DOHH2 (cell line): ENCODE measurements at regions not wholly inside any gene's neighbourhood (a gene's known extent, or its start where the extent isn't known, plus 50 kb on each side); places are given as distances from the start of the nearest gene placed in this dataset.
"Not testable (repeated sequence)": the region's sequence is repeated elsewhere in the genome, so short reads cannot be mapped to it uniquely, and the experiment has no call there.

Experiments used
- H3F3A ChIP-seq: fragments of 200-600 bp; sonication (generic), shearing (Covaris generic); 2 replicates; pipeline ENCODE4 v1.6.0; 2016; ENCODE audit warnings: antibody characterized with exemption, mild to moderate bottlenecking; ENCODE audit not compliant: control insufficient read depth, insufficient read depth
- H3K27ac ChIP-seq: fragments of 200-600 bp; sonication (generic); 2 replicates; pipeline ENCODE4 v1.5.1; 2014; ENCODE audit warnings: low read depth, mild to moderate bottlenecking, low read length, moderate library complexity
- H3K27me3 ChIP-seq: fragments of 200-600 bp; sonication (generic); 2 replicates; pipeline ENCODE4 v1.6.1; 2014; ENCODE audit warnings: mild to moderate bottlenecking, low read length, mixed read lengths; ENCODE audit not compliant: control insufficient read depth
- H3K36me3 ChIP-seq: fragments of 200-600 bp; sonication (generic); 2 replicates; pipeline ENCODE4 v1.6.1; 2014; ENCODE audit warnings: mild to moderate bottlenecking, low read length, moderate library complexity, mixed read lengths; ENCODE audit not compliant: control insufficient read depth
- H3K4me1 ChIP-seq: fragments of 200-600 bp; sonication (generic); 2 replicates; pipeline ENCODE4 v1.6.1; 2014; ENCODE audit warnings: mild to moderate bottlenecking, low read length, mixed read lengths; ENCODE audit not compliant: control insufficient read depth
- H3K4me2 ChIP-seq: fragments of 200-600 bp; sonication (generic); 2 replicates; pipeline ENCODE4 v1.6.0; 2014; ENCODE audit warnings: mild to moderate bottlenecking, low read length, moderate library complexity
- H3K4me3 ChIP-seq: fragments of 200-600 bp; sonication (generic); 2 replicates; pipeline ENCODE4 v1.5.1; 2014; ENCODE audit warnings: mild to moderate bottlenecking, low read length, mixed read lengths
- H3K79me2 ChIP-seq: fragments of 200-600 bp; sonication (generic); 2 replicates; pipeline ENCODE4 v1.6.1; 2014; ENCODE audit warnings: mild to moderate bottlenecking, low read length, mixed read lengths; ENCODE audit not compliant: control insufficient read depth
- H3K9me2 ChIP-seq: fragments of 200-600 bp; sonication (generic); replicated peaks from 2 replicates; pipeline ENCODE4 v1.6.1; 2014; ENCODE audit warnings: mild to moderate bottlenecking, low read length, mixed read lengths; ENCODE audit not compliant: control insufficient read depth
- H3K9me3 ChIP-seq: fragments of 200-600 bp; sonication (generic); 2 replicates; pipeline ENCODE4 v1.6.1; 2014; ENCODE audit warnings: antibody characterized with exemption, low read length, mixed read lengths; ENCODE audit not compliant: control insufficient read depth, insufficient read depth
- H4K20me1 ChIP-seq: fragments of 200-600 bp; sonication (generic); 2 replicates; pipeline ENCODE4 v1.6.0; 2014; ENCODE audit warnings: low read depth, mild to moderate bottlenecking, antibody characterized with exemption, low read length, moderate library complexity; ENCODE audit not compliant: control insufficient read depth, insufficient read depth
- EZH2phosphoT487 ChIP-seq: fragments of 200-600 bp; sonication (generic); IDR thresholded peaks from 2 replicates; pipeline ENCODE4 v1.6.1; 2017; ENCODE audit warnings: borderline replicate concordance, mild to moderate bottlenecking, antibody characterized with exemption, low read length, moderate library complexity, mixed read lengths
- TF ChIP-seq, protein P1 (sequence below): fragments of 200-600 bp; sonication (generic); IDR thresholded peaks from one replicate; pipeline ENCODE4 v1.5.1; 2014; ENCODE audit warnings: antibody characterized with exemption, mild to moderate bottlenecking, low read depth, low read length; ENCODE audit not compliant: poor library complexity, severe bottlenecking

GRCh38 chr10:100664316-100665149 lies 80.8 kb upstream of the PAX2 start:
- Histone ChIP-seq H3K9me2 (no peaks in the 10 kb centered on the region), H3K36me3 (no peaks in the 10 kb centered on the region), H3K4me1 (no peaks in the 10 kb centered on the region), H3F3A (no peaks in the 10 kb centered on the region), H3K79me2 (no peaks in the 10 kb centered on the region), H3K27me3 (peaks cover 24% of the 10 kb centered on the region), H3K9me3 (no peaks in the 10 kb centered on the region), H4K20me1 (no peaks in the 10 kb centered on the region), H3K4me2 (no peak overlapping the region), H3K27ac (no peak overlapping the region), H3K4me3 (no peak overlapping the region)
- TF ChIP-seq, protein P1, sequence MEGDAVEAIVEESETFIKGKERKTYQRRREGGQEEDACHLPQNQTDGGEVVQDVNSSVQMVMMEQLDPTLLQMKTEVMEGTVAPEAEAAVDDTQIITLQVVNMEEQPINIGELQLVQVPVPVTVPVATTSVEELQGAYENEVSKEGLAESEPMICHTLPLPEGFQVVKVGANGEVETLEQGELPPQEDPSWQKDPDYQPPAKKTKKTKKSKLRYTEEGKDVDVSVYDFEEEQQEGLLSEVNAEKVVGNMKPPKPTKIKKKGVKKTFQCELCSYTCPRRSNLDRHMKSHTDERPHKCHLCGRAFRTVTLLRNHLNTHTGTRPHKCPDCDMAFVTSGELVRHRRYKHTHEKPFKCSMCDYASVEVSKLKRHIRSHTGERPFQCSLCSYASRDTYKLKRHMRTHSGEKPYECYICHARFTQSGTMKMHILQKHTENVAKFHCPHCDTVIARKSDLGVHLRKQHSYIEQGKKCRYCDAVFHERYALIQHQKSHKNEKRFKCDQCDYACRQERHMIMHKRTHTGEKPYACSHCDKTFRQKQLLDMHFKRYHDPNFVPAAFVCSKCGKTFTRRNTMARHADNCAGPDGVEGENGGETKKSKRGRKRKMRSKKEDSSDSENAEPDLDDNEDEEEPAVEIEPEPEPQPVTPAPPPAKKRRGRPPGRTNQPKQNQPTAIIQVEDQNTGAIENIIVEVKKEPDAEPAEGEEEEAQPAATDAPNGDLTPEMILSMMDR: no peak
- no peak for TF ChIP-seq EZH2phosphoT487

DNA sequence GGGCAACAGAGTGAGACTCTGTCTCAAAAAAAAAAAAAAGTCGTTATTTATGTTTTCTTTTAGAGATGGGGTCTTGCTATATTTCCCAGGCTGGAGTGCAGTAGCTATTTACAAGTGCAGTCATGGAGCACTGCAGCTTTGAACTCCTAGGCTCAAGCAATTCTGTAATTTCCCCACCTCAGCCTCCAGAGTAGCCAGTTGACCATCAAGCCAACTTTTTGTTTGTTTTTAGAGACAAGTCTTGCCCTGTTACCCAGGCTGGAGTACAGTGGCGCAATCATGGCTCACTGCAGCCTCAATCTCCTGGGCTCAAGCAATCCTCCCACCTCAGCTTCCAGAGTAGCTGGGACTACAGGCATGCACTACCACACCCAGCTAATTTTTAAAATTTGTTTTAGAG lies 78.7 kb upstream of the PAX2 start:
- H4K20me1 ChIP-seq, H3K79me2 ChIP-seq, H3K27ac ChIP-seq, H3K36me3 ChIP-seq, H3K4me3 ChIP-seq, H3K9me3 ChIP-seq, H3K9me2 ChIP-seq, H3K4me2 ChIP-seq, H3K4me1 ChIP-seq, H3F3A ChIP-seq: not testable (repeated sequence)
- H3K27me3 ChIP-seq: peaks cover 36% of the 10 kb centered on the region

- Histone ChIP-seq H3K79me2 (no peaks in the 10 kb centered on the region), H3K27ac (no peak overlapping the region), H3K4me2 (no peak overlapping the region), H3K4me1 (no peaks in the 10 kb centered on the region), H3K9me2 (no peaks in the 10 kb centered on the region), H3K27me3 (peaks cover 46% of the 10 kb centered on the region), H3K4me3 (no peak overlapping the region), H4K20me1 (0 out of 2 replicates have a peak, but pooled peaks cover 3% of the 10 kb centered on the region), H3K36me3 (no peaks in the 10 kb centered on the region), H3K9me3 (no peaks in the 10 kb centered on the region), H3F3A (no peaks in the 10 kb centered on the region)
- TF ChIP-seq, protein P1: no peak
- TF ChIP-seq EZH2phosphoT487: no peak
These were observed 75.8 kb upstream of the PAX2 start for GRCh38 chr10:100669616-100670015.

DNA sequence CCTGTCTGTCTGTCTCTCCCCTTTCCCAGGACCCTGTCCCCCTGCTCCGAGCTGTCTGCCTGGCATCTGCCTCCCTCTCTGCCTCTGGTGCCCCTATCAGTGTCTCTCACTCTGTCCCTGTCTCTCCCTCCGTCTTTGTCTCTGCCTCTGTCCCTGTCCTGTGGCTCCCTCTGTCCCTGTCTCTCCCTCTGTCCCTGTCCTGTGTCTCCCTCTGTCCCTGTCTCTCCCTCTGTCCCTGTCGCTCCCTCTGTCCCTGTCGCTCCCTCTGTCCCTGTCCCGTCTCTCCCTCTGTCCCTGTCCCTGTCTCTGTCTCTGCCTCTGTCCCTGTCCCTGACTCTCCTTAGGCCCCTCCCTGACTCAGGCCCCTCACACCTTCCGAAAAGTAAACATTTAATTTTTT lies 75.0 kb upstream of the PAX2 start:
- H3K36me3 ChIP-seq: no peaks in the 10 kb centered on the region
- H3K9me3 ChIP-seq: no peaks in the 10 kb centered on the region
- H3K79me2 ChIP-seq: no peaks in the 10 kb centered on the region
- no peaks in the 10 kb centered on the region for H3K9me2 ChIP-seq
- no peak overlapping the region for H3K27ac ChIP-seq
- no peaks in the 10 kb centered on the region for H3K4me1 ChIP-seq
- 0 out of 2 replicates have a peak, but pooled peaks cover 3% of the 10 kb centered on the region for H4K20me1 ChIP-seq
- no peak for TF ChIP-seq EZH2phosphoT487
- H3F3A ChIP-seq: no peaks in the 10 kb centered on the region
- peaks cover 47% of the 10 kb centered on the region for H3K27me3 ChIP-seq
- no peak overlapping the region for H3K4me2 ChIP-seq
- H3K4me3 ChIP-seq: no peak overlapping the region
